PC-3 (cell line): ENCODE measurements at regions not wholly inside any gene's neighbourhood (a gene's known extent, or its start where the extent isn't known, plus 50 kb on each side); places are given as distances from the start of the nearest gene placed in this dataset.

Source experiments
- EZH2 ChIP-seq: fragments of 300-600 bp; sonication (generic); IDR thresholded peaks from one replicate; pipeline ENCODE4 v1.6.1; 2017; ENCODE audit warnings: antibody characterized with exemption, mild to moderate bottlenecking, low read length; ENCODE audit not compliant: unreplicated experiment
- TF ChIP-seq, protein P1 (sequence below): fragments of 300-600 bp; sonication (generic); conservative IDR thresholded peaks from 2 replicates; pipeline ENCODE4 v1.5.1; 2017; ENCODE audit warnings: antibody characterized with exemption, low read depth, mild to moderate bottlenecking, low read length

DNA sequence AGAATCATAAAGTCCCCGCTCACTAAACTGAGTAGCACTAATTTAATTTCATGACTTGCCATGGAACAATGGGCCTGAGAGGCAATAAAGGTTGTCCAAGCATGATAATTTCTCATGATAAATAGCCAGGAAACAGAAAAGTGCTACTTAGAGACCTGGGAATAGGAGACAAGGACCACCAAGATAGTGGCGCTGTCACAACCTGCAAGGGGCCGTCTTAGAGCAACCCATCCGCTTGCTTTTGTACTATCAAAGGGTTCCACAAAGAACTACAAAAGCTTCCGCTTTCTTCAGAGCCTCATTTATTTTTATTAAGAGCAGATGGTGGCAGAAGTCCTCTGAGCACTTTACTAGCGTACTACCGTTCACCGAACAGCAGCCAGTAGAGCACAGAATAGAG is 421.7 kb upstream of the GRM7 start:
- TF ChIP-seq EZH2 = no peak
- TF ChIP-seq, protein P1, sequence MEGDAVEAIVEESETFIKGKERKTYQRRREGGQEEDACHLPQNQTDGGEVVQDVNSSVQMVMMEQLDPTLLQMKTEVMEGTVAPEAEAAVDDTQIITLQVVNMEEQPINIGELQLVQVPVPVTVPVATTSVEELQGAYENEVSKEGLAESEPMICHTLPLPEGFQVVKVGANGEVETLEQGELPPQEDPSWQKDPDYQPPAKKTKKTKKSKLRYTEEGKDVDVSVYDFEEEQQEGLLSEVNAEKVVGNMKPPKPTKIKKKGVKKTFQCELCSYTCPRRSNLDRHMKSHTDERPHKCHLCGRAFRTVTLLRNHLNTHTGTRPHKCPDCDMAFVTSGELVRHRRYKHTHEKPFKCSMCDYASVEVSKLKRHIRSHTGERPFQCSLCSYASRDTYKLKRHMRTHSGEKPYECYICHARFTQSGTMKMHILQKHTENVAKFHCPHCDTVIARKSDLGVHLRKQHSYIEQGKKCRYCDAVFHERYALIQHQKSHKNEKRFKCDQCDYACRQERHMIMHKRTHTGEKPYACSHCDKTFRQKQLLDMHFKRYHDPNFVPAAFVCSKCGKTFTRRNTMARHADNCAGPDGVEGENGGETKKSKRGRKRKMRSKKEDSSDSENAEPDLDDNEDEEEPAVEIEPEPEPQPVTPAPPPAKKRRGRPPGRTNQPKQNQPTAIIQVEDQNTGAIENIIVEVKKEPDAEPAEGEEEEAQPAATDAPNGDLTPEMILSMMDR = no peak
